SK-N-SH (cell line): ENCODE measurements at regions not wholly inside any gene's neighbourhood (a gene's known extent, or its start where the extent isn't known, plus 50 kb on each side); places are given as distances from the start of the nearest gene placed in this dataset.

Experiments
- CTCF ChIA-PET: fragments of 300-600, 350-600 bp; formaldehyde crosslinking; extraction: SDS; loops from one replicate; lab custom pipeline; 2021; lab: Yijun Ruan, JAX
- POLR2A ChIA-PET: fragments of 350-600 bp; sonication (Branson Sonifier 250); formaldehyde crosslinking; extraction: SDS; loops from one replicate; lab custom pipeline; 2020; ENCODE audit warnings: antibody characterized with exemption, inconsistent platforms; lab: Yijun Ruan, JAX
- DNase-seq: peaks from one replicate; pipeline ENCODE4 v3.0.0; 2012
- H2AFZ ChIP-seq: fragments of 200-600 bp; sonication (generic); 2 replicates; pipeline ENCODE4 v1.8.1; 2016; ENCODE audit warnings: antibody characterized with exemption, mild to moderate bottlenecking, low read depth
- H3F3A ChIP-seq: fragments of 200-600 bp; sonication (generic); replicated peaks from 2 replicates; pipeline ENCODE3; 2016; ENCODE audit warnings: antibody characterized with exemption, mild to moderate bottlenecking; ENCODE audit not compliant: insufficient read depth
- H3K27ac ChIP-seq, 2 experiments: fragments of 200-500 bp in 1 of 2; fragments of 200-600 bp in 1 of 2; sonication (Bioruptor generic) in 1 of 2; sonication (generic), shearing (Covaris generic) in 1 of 2; 2 replicates each; pipeline versions ENCODE4 v1.5.1 to v1.6.1; 2014 to 2016; ENCODE audit warnings: low read depth in 2 of 2, inconsistent platforms in 1 of 2, low read length in 1 of 2, mild to moderate bottlenecking in 1 of 2, mixed read lengths in 1 of 2
- H3K27me3 ChIP-seq: fragments of 200-600 bp; sonication (generic), shearing (Covaris generic); 2 replicates; pipeline ENCODE4 v1.6.1; 2016; ENCODE audit warnings: mixed run types; ENCODE audit not compliant: insufficient read depth
- H3K36me3 ChIP-seq, 2 experiments: fragments of 200-500 bp in 1 of 2; fragments of 200-600 bp in 1 of 2; sonication (Bioruptor generic) in 1 of 2; sonication (generic) in 1 of 2; replicated peaks in 1 of 2; 2 replicates each; pipeline versions ENCODE3 to v1.5.1; 2014 to 2016; ENCODE audit warnings: low read length in 1 of 2, mild to moderate bottlenecking in 1 of 2; ENCODE audit not compliant: insufficient read depth in 2 of 2, control insufficient read depth in 1 of 2
- H3K4me1 ChIP-seq, 2 experiments: fragments of 200-500 bp in 1 of 2; fragments of 200-600 bp in 1 of 2; sonication (Bioruptor generic) in 1 of 2; sonication (generic), shearing (Covaris generic) in 1 of 2; 2 replicates each; pipeline versions ENCODE4 v1.5.1 to v1.6.1; 2014 to 2016; ENCODE audit warnings: low read depth in 1 of 2, low read length in 1 of 2, mixed run types in 1 of 2; ENCODE audit not compliant: insufficient read depth in 2 of 2, control insufficient read depth in 1 of 2
- H3K4me2 ChIP-seq: fragments of 200-600 bp; sonication (generic), shearing (Covaris generic); 2 replicates; pipeline ENCODE4 v1.6.1; 2017; ENCODE audit warnings: mixed run types
- H3K4me3 ChIP-seq, 2 experiments: fragments of 200-500 bp in 1 of 2; fragments of 200-600 bp in 1 of 2; sonication (Bioruptor generic) in 1 of 2; sonication (generic), shearing (Covaris generic) in 1 of 2; 2 replicates each; pipeline versions ENCODE4 v1.5.1 to v1.8.1; 2014 to 2016; ENCODE audit warnings: low read depth in 2 of 2, inconsistent platforms in 1 of 2, low read length in 1 of 2, mild to moderate bottlenecking in 1 of 2, mixed read lengths in 1 of 2, moderate library complexity in 1 of 2
- H3K79me2 ChIP-seq: fragments of 200-600 bp; sonication (generic); 2 replicates; pipeline ENCODE4 v1.8.1; 2017; ENCODE audit warnings: mild to moderate bottlenecking; ENCODE audit not compliant: insufficient read depth
- H3K9ac ChIP-seq: fragments of 200-600 bp; sonication (generic); 2 replicates; pipeline ENCODE4 v1.6.1; 2017; ENCODE audit warnings: mixed run types
- H3K9me2 ChIP-seq: fragments of 200-600 bp; sonication (generic); 2 replicates; pipeline ENCODE4 v1.6.1; 2017; ENCODE audit warnings: mixed run types
- H3K9me3 ChIP-seq: fragments of 200-600 bp; sonication (generic); 2 replicates; pipeline ENCODE4 v1.6.1; 2017; ENCODE audit warnings: mixed run types, mild to moderate bottlenecking, moderate library complexity
- H4K20me1 ChIP-seq: fragments of 200-600 bp; sonication (generic); 2 replicates; pipeline ENCODE4 v1.6.1; 2017; ENCODE audit warnings: mild to moderate bottlenecking, mixed run types; ENCODE audit not compliant: insufficient read depth
- FOSL2 ChIP-seq: IDR thresholded peaks from 2 replicates; pipeline ENCODE4 v1.4.0; 2012; ENCODE audit warnings: low read depth, mild to moderate bottlenecking, moderate library complexity, borderline replicate concordance
- GABPA ChIP-seq: IDR thresholded peaks from 2 replicates; pipeline ENCODE4 v1.4.0; 2012; ENCODE audit warnings: low read depth, mild to moderate bottlenecking
- MEF2A ChIP-seq: IDR thresholded peaks from 2 replicates; pipeline ENCODE4 v1.4.0; 2012; ENCODE audit warnings: low read depth, borderline replicate concordance
- POLR2AphosphoS5 ChIP-seq: IDR thresholded peaks from 2 replicates; pipeline ENCODE4 v1.6.1; 2012; ENCODE audit warnings: low read depth, low read length
- RFX5 ChIP-seq: IDR thresholded peaks from 2 replicates; pipeline ENCODE4 v1.6.1; 2012; ENCODE audit warnings: mild to moderate bottlenecking, improper control_type of control experiment, low read length
- RXRA ChIP-seq: IDR thresholded peaks from 2 replicates; pipeline ENCODE4 v1.4.0; 2012; ENCODE audit warnings: low read depth, mild to moderate bottlenecking, borderline replicate concordance
- SIN3A ChIP-seq: IDR thresholded peaks from 2 replicates; pipeline ENCODE4 v1.6.1; 2012; ENCODE audit warnings: low read depth, mild to moderate bottlenecking, low read length, moderate library complexity, borderline replicate concordance
- SMC3 ChIP-seq: IDR thresholded peaks from 2 replicates; pipeline ENCODE4 v1.6.1; 2012; ENCODE audit warnings: low read depth, low read length, improper control_type of control experiment
- TCF12 ChIP-seq: IDR thresholded peaks from 2 replicates; pipeline ENCODE4 v1.4.0; 2012
- TEAD4 ChIP-seq: IDR thresholded peaks from 2 replicates; pipeline ENCODE4 v1.4.0; 2012; ENCODE audit warnings: mild to moderate bottlenecking, borderline replicate concordance; ENCODE audit not compliant: insufficient read depth
- USF1 ChIP-seq: IDR thresholded peaks from 2 replicates; pipeline ENCODE4 v1.4.0; 2012; ENCODE audit warnings: low read depth, borderline replicate concordance
- YY1 ChIP-seq: IDR thresholded peaks from 2 replicates; pipeline ENCODE4 v1.4.0; 2012; ENCODE audit warnings: low read depth, mild to moderate bottlenecking
- WGBS: methylation state at CpG from one replicate; pipeline ENCODE4 v1.1.6; 2017; ENCODE audit warnings: low lambda C conversion rate; 5-methylcytosine and 5-hydroxymethylcytosine counted together
- TF ChIP-seq, protein P1 (sequence below): fragments of 200-600 bp; sonication (generic); IDR thresholded peaks from 2 replicates; pipeline ENCODE4 v1.6.1; 2017; ENCODE audit warnings: antibody characterized with exemption, mild to moderate bottlenecking, moderate library complexity
- TF ChIP-seq, protein P2 (sequence below): IDR thresholded peaks from 2 replicates; pipeline ENCODE4 v1.4.0; 2012; ENCODE audit warnings: low read depth, borderline replicate concordance

GRCh38 chrX:112961981-112962380 lies 121.3 kb upstream of the AMOT start:
- H3F3A ChIP-seq, result no peaks in the 10 kb centered on the region
- no peak for DNase-seq
- H3K27ac ChIP-seq, result no peak overlapping the region
- H3K9ac ChIP-seq, result no peak overlapping the region
- ChIA-PET POLR2A (no interaction called here), CTCF (interaction anchor here (1.2 kb wide), 1 partner anchor 10 kb away, joined by 3 read pairs; no protein-coding TSS in a partner anchor)
- no peak overlapping the region for H2AFZ ChIP-seq
- no peaks in the 10 kb centered on the region; the same call in 1 of the 2 replicates for H3K9me3 ChIP-seq
- no peak overlapping the region for H3K4me3 ChIP-seq
- no peaks in the 10 kb centered on the region for H3K9me2 ChIP-seq
- H3K27me3 ChIP-seq, result no peaks in the 10 kb centered on the region; the same call in 1 of the 2 replicates
- H4K20me1 ChIP-seq, result no peaks in the 10 kb centered on the region
- H3K36me3 ChIP-seq, result no peaks in the 10 kb centered on the region
- no peaks in the 10 kb centered on the region for H3K79me2 ChIP-seq
- TF ChIP-seq, protein P1, sequence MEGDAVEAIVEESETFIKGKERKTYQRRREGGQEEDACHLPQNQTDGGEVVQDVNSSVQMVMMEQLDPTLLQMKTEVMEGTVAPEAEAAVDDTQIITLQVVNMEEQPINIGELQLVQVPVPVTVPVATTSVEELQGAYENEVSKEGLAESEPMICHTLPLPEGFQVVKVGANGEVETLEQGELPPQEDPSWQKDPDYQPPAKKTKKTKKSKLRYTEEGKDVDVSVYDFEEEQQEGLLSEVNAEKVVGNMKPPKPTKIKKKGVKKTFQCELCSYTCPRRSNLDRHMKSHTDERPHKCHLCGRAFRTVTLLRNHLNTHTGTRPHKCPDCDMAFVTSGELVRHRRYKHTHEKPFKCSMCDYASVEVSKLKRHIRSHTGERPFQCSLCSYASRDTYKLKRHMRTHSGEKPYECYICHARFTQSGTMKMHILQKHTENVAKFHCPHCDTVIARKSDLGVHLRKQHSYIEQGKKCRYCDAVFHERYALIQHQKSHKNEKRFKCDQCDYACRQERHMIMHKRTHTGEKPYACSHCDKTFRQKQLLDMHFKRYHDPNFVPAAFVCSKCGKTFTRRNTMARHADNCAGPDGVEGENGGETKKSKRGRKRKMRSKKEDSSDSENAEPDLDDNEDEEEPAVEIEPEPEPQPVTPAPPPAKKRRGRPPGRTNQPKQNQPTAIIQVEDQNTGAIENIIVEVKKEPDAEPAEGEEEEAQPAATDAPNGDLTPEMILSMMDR, result no peak
- TF ChIP-seq GABPA (no peak), RXRA (no peak), TCF12 (no peak), POLR2AphosphoS5 (no peak), SMC3 (no peak), TEAD4 (no peak), SIN3A (no peak), FOSL2 (no peak), USF1 (no peak), MEF2A (no peak), YY1 (no peak), RFX5 (no peak)
- H3K4me1 ChIP-seq, result no peaks in the 10 kb centered on the region
- H3K4me2 ChIP-seq, result no peak overlapping the region

DNA sequence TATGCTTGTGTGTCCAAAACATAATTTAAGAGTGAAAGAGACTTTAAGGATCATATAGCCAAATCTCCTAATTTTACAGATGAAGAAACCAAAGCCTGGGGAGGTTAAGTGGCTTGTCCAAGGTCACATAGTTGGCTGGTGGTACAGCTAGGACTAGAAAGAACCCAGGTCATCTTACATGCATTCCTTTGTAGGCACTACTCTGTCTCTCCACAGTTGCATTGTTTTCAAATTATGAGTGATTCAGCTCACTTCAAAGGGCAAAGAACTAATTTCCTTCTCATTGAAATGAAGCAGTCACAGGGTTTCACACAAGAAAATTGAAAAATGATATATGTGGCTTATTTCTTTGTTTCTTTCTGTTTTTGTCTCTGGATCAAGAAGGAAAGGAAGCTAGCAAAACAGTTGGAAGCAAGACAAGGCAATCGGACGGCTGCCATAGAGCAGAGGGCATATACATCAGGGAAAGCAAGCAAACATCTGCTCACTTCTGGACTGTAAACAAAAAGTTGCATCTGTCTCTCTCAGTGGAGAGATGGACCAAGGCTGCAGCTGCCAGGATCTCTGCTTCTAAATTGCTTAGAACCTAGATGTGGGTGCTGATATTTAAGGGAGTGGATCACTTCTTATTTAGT lies 107.5 kb upstream of the AMOT start:
- Histone ChIP-seq H3K4me1 (no peaks in the 10 kb centered on the region), H3K79me2 (no peaks in the 10 kb centered on the region), H3F3A (no peaks in the 10 kb centered on the region), H3K36me3 (no peaks in the 10 kb centered on the region)
- DNase-seq, result no peak
- TF ChIP-seq SIN3A (no peak), GABPA (no peak)
- TF ChIP-seq, protein P2, sequence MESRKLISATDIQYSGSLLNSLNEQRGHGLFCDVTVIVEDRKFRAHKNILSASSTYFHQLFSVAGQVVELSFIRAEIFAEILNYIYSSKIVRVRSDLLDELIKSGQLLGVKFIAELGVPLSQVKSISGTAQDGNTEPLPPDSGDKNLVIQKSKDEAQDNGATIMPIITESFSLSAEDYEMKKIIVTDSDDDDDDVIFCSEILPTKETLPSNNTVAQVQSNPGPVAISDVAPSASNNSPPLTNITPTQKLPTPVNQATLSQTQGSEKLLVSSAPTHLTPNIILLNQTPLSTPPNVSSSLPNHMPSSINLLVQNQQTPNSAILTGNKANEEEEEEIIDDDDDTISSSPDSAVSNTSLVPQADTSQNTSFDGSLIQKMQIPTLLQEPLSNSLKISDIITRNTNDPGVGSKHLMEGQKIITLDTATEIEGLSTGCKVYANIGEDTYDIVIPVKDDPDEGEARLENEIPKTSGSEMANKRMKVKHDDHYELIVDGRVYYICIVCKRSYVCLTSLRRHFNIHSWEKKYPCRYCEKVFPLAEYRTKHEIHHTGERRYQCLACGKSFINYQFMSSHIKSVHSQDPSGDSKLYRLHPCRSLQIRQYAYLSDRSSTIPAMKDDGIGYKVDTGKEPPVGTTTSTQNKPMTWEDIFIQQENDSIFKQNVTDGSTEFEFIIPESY, result no peak
- TF ChIP-seq, all 33 proteins: peak for 0
- Histone ChIP-seq H3K9me3 (no peaks in the 10 kb centered on the region), H3K4me2 (no peak overlapping the region), H3K4me3 (no peak overlapping the region), H3K27me3 (peaks cover 11% of the 10 kb centered on the region; the same call in 1 of the 2 replicates), H3K27ac (no peak overlapping the region), H4K20me1 (no peaks in the 10 kb centered on the region), H2AFZ (no peak overlapping the region), H3K9me2 (no peaks in the 10 kb centered on the region), H3K9ac (no peak overlapping the region)
- 35% methylated on average over 2 of the region's 2 CpGs for WGBS
- ChIA-PET POLR2A (no interaction called here), CTCF (no interaction called here)
